Endothelial cell of umbilical vein (primary cell): ENCODE measurements at regions not wholly inside any gene's neighbourhood (a gene's known extent, or its start where the extent isn't known, plus 50 kb on each side); places are given as distances from the start of the nearest gene placed in this dataset.

Source experiments
- CTCF ChIP-seq, 2 donors: IDR thresholded peaks; 1 replicate in 1 of 2; 2 replicates in 1 of 2; pipeline ENCODE4 v1.5.1; 2011; ENCODE audit warnings: low read length in 2 of 2, mild to moderate bottlenecking in 2 of 2, moderate library complexity in 2 of 2, control low read depth in 1 of 2, inconsistent platforms in 1 of 2, low read depth in 1 of 2; ENCODE audit not compliant: insufficient read depth in 1 of 2; ENCODE audit errors: extremely low read depth in 1 of 2
- EZH2 ChIP-seq: IDR thresholded peaks from 2 replicates; pipeline ENCODE4 v1.6.1; 2012; ENCODE audit warnings: borderline replicate concordance, low read depth, mild to moderate bottlenecking, moderate library complexity, low read length, inconsistent platforms; ENCODE audit not compliant: severe bottlenecking
- GATA2 ChIP-seq: IDR thresholded peaks from 2 replicates; pipeline ENCODE4 v1.7.0; 2011; ENCODE audit warnings: low read depth, mild to moderate bottlenecking, moderate library complexity, mixed read lengths, low read length; ENCODE audit not compliant: insufficient read length, insufficient read depth
- JUN ChIP-seq: IDR thresholded peaks from 2 replicates; pipeline ENCODE4 v1.6.1; 2011; ENCODE audit warnings: borderline replicate concordance, low read depth; ENCODE audit not compliant: insufficient read length, insufficient read depth
- MAX ChIP-seq: IDR thresholded peaks from 2 replicates; pipeline ENCODE4 v1.6.1; 2011; ENCODE audit not compliant: insufficient read depth, insufficient read length
- MYC ChIP-seq: IDR thresholded peaks from one replicate; pipeline ENCODE4 v1.6.1; 2011; ENCODE audit warnings: mild to moderate bottlenecking, low read depth, low read length
- POLR2A ChIP-seq: IDR thresholded peaks from 2 replicates; pipeline ENCODE4 v1.6.1; 2012; ENCODE audit warnings: low read depth, mild to moderate bottlenecking, control low read depth, low read length
- POLR2AphosphoS5 ChIP-seq: IDR thresholded peaks from 2 replicates; pipeline ENCODE4 v1.6.1; 2012; ENCODE audit warnings: low read depth, mild to moderate bottlenecking, control low read depth, low read length, moderate library complexity; ENCODE audit not compliant: insufficient read depth

GRCh38 chr21:16811011-16811410, 701.8 kb upstream of the CXADR start:
- no peak for TF ChIP-seq POLR2AphosphoS5
- TF ChIP-seq MYC, result no peak
- TF ChIP-seq CTCF (IDR thresholded peaks at IDR 0.05; ENCODE audit: extremely low read depth in 1 of 2, insufficient read depth in 1 of 2, low read depth in 1 of 2, low read length in 2 of 2), result no peak
- TF ChIP-seq POLR2A, result no peak
- no peak for TF ChIP-seq JUN
- no peak for TF ChIP-seq EZH2
- no peak for TF ChIP-seq MAX
- TF ChIP-seq GATA2, result no peak
